ENCODE measurements at regions not wholly inside any gene's neighbourhood (a gene's known extent, or its start where the extent isn't known, plus 50 kb on each side); places are given as distances from the start of the nearest gene placed in this dataset.

GRCh38 chr5:8528106-8528505 is 659.2 kb downstream of the MTRR start:
- no peak for TF ChIP-seq OSR1 (CRISPR knock-in tag; IDR thresholded peaks at IDR 0.05)
- no peak for TF ChIP-seq POU6F1 (CRISPR knock-in tag; IDR thresholded peaks at IDR 0.05; ENCODE audit: borderline replicate concordance, low read depth)
- no peak for TF ChIP-seq ARNTL (CRISPR knock-in tag; IDR thresholded peaks at IDR 0.05; ENCODE audit: borderline replicate concordance, low read depth)

Data from SK-N-SH treated with all-trans-retinoic acid at 6 μM for 48 hours (cell line).